ENCODE measurements at regions not wholly inside any gene's neighbourhood (a gene's known extent, or its start where the extent isn't known, plus 50 kb on each side); places are given as distances from the start of the nearest gene placed in this dataset.

- Histone ChIP-seq H2AFZ (no peak overlapping the region), H3K27me3 (replicated peaks; ENCODE audit: insufficient read depth) (no peaks in the 10 kb centered on the region), H3K4me3 (no peak overlapping the region), H3K9me2 (ENCODE audit: insufficient read depth) (no peaks in the 10 kb centered on the region; the same call in 1 of the 2 replicates), H3K9me3 (ENCODE audit: low read depth) (no peaks in the 10 kb centered on the region), H4K20me1 (ENCODE audit: insufficient read depth) (no peaks in the 10 kb centered on the region), H3K9ac (no peak overlapping the region), H3K4me2 (ENCODE audit: unreplicated experiment) (no peak overlapping the region), H3F3A (ENCODE audit: insufficient read depth) (peaks cover 9% of the 10 kb centered on the region; the same call in 1 of the 2 replicates), H3K4me1 (ENCODE audit: insufficient read depth) (peaks cover 12% of the 10 kb centered on the region), H3K36me3 (ENCODE audit: low read depth) (no peaks in the 10 kb centered on the region), H3K79me2 (ENCODE audit: insufficient read depth) (no peaks in the 10 kb centered on the region), H3K27ac (no peak overlapping the region)
- DNase-seq, result no peak
- in situ Hi-C loops (cut with MboI), result no loop called here
- TF ChIP-seq EZH2phosphoT487 (IDR thresholded peaks at IDR 0.05; ENCODE audit: insufficient read depth, low read depth) (no peak), EZH2 (IDR thresholded peaks at IDR 0.05; ENCODE audit: insufficient read depth, poor library complexity, severe bottlenecking) (no peak)
- WGBS, 2 experiments (ENCODE audit: low coverage in 1 of 2, low lambda C conversion rate in 2 of 2, missing lambda C conversion rate in 2 of 2), result 90 to 91% methylated on average over 4 of the region's 4 CpGs
Measured at GRCh38 chr3:117725314-117725713, 1015.7 kb downstream of the TUSC7 start.

- Histone ChIP-seq H2AFZ (0 out of 2 replicates have a peak overlapping the region, but pooled peaks have one; percentile 11), H3K9me3 (ENCODE audit: low read depth) (no peaks in the 10 kb centered on the region), H3K27me3 (replicated peaks; ENCODE audit: insufficient read depth) (no peaks in the 10 kb centered on the region), H3K36me3 (ENCODE audit: low read depth) (no peaks in the 10 kb centered on the region), H3K9me2 (ENCODE audit: insufficient read depth) (no peaks in the 10 kb centered on the region; the same call in 1 of the 2 replicates), H3K27ac (peak overlapping the region; percentile 29), H3K79me2 (ENCODE audit: insufficient read depth) (no peaks in the 10 kb centered on the region), H3K4me3 (no peak overlapping the region), H4K20me1 (ENCODE audit: insufficient read depth) (no peaks in the 10 kb centered on the region), H3F3A (ENCODE audit: insufficient read depth) (peaks cover 9% of the 10 kb centered on the region; the same call in 1 of the 2 replicates), H3K9ac (no peak overlapping the region), H3K4me2 (ENCODE audit: unreplicated experiment) (no peak overlapping the region), H3K4me1 (ENCODE audit: insufficient read depth) (peaks cover 12% of the 10 kb centered on the region)
- in situ Hi-C loops (cut with MboI), result no loop called here
- peak; percentile 57 for DNase-seq
- TF ChIP-seq EZH2 (IDR thresholded peaks at IDR 0.05; ENCODE audit: insufficient read depth, poor library complexity, severe bottlenecking) (no peak), EZH2phosphoT487 (IDR thresholded peaks at IDR 0.05; ENCODE audit: insufficient read depth, low read depth) (no peak)
Measured at GRCh38 chr3:117726776-117727175, 1017.2 kb downstream of the TUSC7 start.

GRCh38 chr3:117728226-117728625 lies 1018.6 kb downstream of the TUSC7 start:
- in situ Hi-C loops (cut with MboI), result no loop called here
- Histone ChIP-seq H4K20me1 (ENCODE audit: insufficient read depth) (no peaks in the 10 kb centered on the region), H3K27me3 (replicated peaks; ENCODE audit: insufficient read depth) (no peaks in the 10 kb centered on the region), H3K36me3 (ENCODE audit: low read depth) (no peaks in the 10 kb centered on the region), H2AFZ (no peak overlapping the region), H3F3A (ENCODE audit: insufficient read depth) (peaks cover 9% of the 10 kb centered on the region; the same call in 1 of the 2 replicates), H3K4me3 (no peak overlapping the region), H3K79me2 (ENCODE audit: insufficient read depth) (no peaks in the 10 kb centered on the region), H3K27ac (no peak overlapping the region), H3K9ac (no peak overlapping the region), H3K4me1 (ENCODE audit: insufficient read depth) (peaks cover 12% of the 10 kb centered on the region), H3K4me2 (ENCODE audit: unreplicated experiment) (no peak overlapping the region), H3K9me2 (ENCODE audit: insufficient read depth) (no peaks in the 10 kb centered on the region; the same call in 1 of the 2 replicates), H3K9me3 (ENCODE audit: low read depth) (no peaks in the 10 kb centered on the region)
- whole genome bisulfite sequencing, 2 experiments (ENCODE audit: low coverage in 1 of 2, low lambda C conversion rate in 2 of 2, missing lambda C conversion rate in 2 of 2), result 84 to 97% methylated on average over 1 of the region's 1 CpG
- TF ChIP-seq EZH2 (IDR thresholded peaks at IDR 0.05; ENCODE audit: insufficient read depth, poor library complexity, severe bottlenecking) (no peak), EZH2phosphoT487 (IDR thresholded peaks at IDR 0.05; ENCODE audit: insufficient read depth, low read depth) (no peak)
- no peak for DNase-seq

GRCh38 chr3:117734496-117734895 lies 1024.9 kb downstream of the TUSC7 start:
- H3K4me2 ChIP-seq (ENCODE audit: unreplicated experiment), result peak overlapping the region; percentile 69
- no peaks in the 10 kb centered on the region for H3K79me2 ChIP-seq (ENCODE audit: insufficient read depth)
- no peaks in the 10 kb centered on the region for H3K27me3 ChIP-seq (replicated peaks; ENCODE audit: insufficient read depth)
- no peaks in the 10 kb centered on the region for H3K9me2 ChIP-seq (ENCODE audit: insufficient read depth)
- no peaks in the 10 kb centered on the region for H3K9me3 ChIP-seq (ENCODE audit: low read depth)
- TF ChIP-seq EZH2phosphoT487 (IDR thresholded peaks at IDR 0.05; ENCODE audit: insufficient read depth, low read depth) (no peak), EZH2 (IDR thresholded peaks at IDR 0.05; ENCODE audit: insufficient read depth, poor library complexity, severe bottlenecking) (no peak)
- DNase-seq, result peak; percentile 78
- peak overlapping the region; percentile 72 for H3K27ac ChIP-seq
- H3K9ac ChIP-seq, result 0 out of 2 replicates have a peak overlapping the region, but pooled peaks have one; percentile 20
- H2AFZ ChIP-seq, result no peak overlapping the region
- no peaks in the 10 kb centered on the region for H4K20me1 ChIP-seq (ENCODE audit: insufficient read depth)
- peaks cover 33% of the 10 kb centered on the region for H3F3A ChIP-seq (ENCODE audit: insufficient read depth)
- peaks cover 34% of the 10 kb centered on the region for H3K4me1 ChIP-seq (ENCODE audit: insufficient read depth)
- H3K4me3 ChIP-seq, result 0 out of 2 replicates have a peak overlapping the region, but pooled peaks have one; percentile 33
- in situ Hi-C loops (cut with MboI), result no loop called here
- no peaks in the 10 kb centered on the region for H3K36me3 ChIP-seq (ENCODE audit: low read depth)
- 1 to 3% methylated on average over 3 of the region's 3 CpGs for whole genome bisulfite sequencing, 2 experiments (ENCODE audit: low coverage in 1 of 2, low lambda C conversion rate in 2 of 2, missing lambda C conversion rate in 2 of 2)

All from GM23248 (cell line).